IMR-90 (cell line): ENCODE measurements at regions not wholly inside any gene's neighbourhood (a gene's known extent, or its start where the extent isn't known, plus 50 kb on each side); places are given as distances from the start of the nearest gene placed in this dataset.

Experiments
- ATAC-seq: fragments of 200-7000 bp; cut with Tn5 transposase; 2 replicates; pipeline ENCODE4 v1.9.1; 2020; ENCODE audit warnings: low read depth, mild to moderate bottlenecking, moderate library complexity
- BruUV-seq: library from RNA; stranded (reverse); fragments of 400-500 nt; replicated peaks from 2 replicates; lab custom pipeline; 2021; lab: Mats Ljungman, UMichigan
- CTCF ChIA-PET: fragments of 300-600 bp; formaldehyde crosslinking; extraction: SDS; loops from one replicate; lab custom pipeline; 2021; ENCODE audit warnings: antibody characterized with exemption; lab: Yijun Ruan, JAX
- POLR2A ChIA-PET: fragments of 300-600 bp; sonication (Branson Sonifier 250); formaldehyde crosslinking; loops from one replicate; lab custom pipeline; 2022; ENCODE audit warnings: antibody characterized with exemption; ENCODE audit not compliant: unreplicated experiment; lab: Charles Lee
- DNase-seq: peaks from one replicate; pipeline ENCODE4 v3.0.0; 2013
- H2AFZ ChIP-seq: replicated peaks from 2 replicates; pipeline ENCODE3; 2013; ENCODE audit warnings: low read length, mild to moderate bottlenecking; ENCODE audit not compliant: poor library complexity
- H2AK5ac ChIP-seq: 2 replicates; pipeline ENCODE4 v1.6.1; 2013; ENCODE audit warnings: low read depth, low read length, inconsistent platforms
- H2AK9ac ChIP-seq: replicated peaks from 2 replicates; pipeline ENCODE3; 2013; ENCODE audit warnings: mild to moderate bottlenecking, low read depth, low read length, moderate library complexity; ENCODE audit not compliant: poor library complexity
- H2BK120ac ChIP-seq: 2 replicates; pipeline ENCODE4 v1.6.1; 2013; ENCODE audit warnings: low read depth, low read length, inconsistent platforms
- H2BK15ac ChIP-seq: 3 replicates; pipeline ENCODE4 v1.6.1; 2013; ENCODE audit warnings: low read depth, low read length, inconsistent platforms
- H2BK20ac ChIP-seq: 2 replicates; pipeline ENCODE4 v1.6.1; 2013; ENCODE audit warnings: low read depth, mild to moderate bottlenecking, inconsistent platforms, low read length, moderate library complexity
- H2BK5ac ChIP-seq: 2 replicates; pipeline ENCODE4 v1.6.1; 2013; ENCODE audit warnings: mild to moderate bottlenecking, low read depth, low read length, inconsistent platforms; ENCODE audit not compliant: poor library complexity, severe bottlenecking
- H3K14ac ChIP-seq: replicated peaks from 2 replicates; pipeline ENCODE4 v1.6.1; 2013; ENCODE audit warnings: low read depth, low read length, inconsistent platforms
- H3K18ac ChIP-seq: 2 replicates; pipeline ENCODE4 v1.6.1; 2013; ENCODE audit warnings: low read depth, low read length, control low read depth
- H3K23ac ChIP-seq: 2 replicates; pipeline ENCODE4 v1.6.1; 2013; ENCODE audit warnings: low read depth, low read length, inconsistent platforms
- H3K27ac ChIP-seq: 2 replicates; pipeline ENCODE4 v1.5.1; 2013; ENCODE audit warnings: mild to moderate bottlenecking, control low read depth, low read length; ENCODE audit not compliant: insufficient read depth
- H3K27me3 ChIP-seq: 2 replicates; pipeline ENCODE4 v1.6.1; 2013; ENCODE audit warnings: low read length; ENCODE audit not compliant: control insufficient read depth, insufficient read depth
- H3K36me3 ChIP-seq: 2 replicates; pipeline ENCODE4 v1.6.1; 2013; ENCODE audit warnings: low read length, mixed read lengths; ENCODE audit not compliant: control insufficient read depth, insufficient read depth
- H3K4ac ChIP-seq: 2 replicates; pipeline ENCODE4 v1.6.1; 2013; ENCODE audit warnings: low read depth, low read length, inconsistent platforms
- H3K4me1 ChIP-seq: 2 replicates; pipeline ENCODE4 v1.6.1; 2013; ENCODE audit warnings: low read length, mixed read lengths; ENCODE audit not compliant: control insufficient read depth, insufficient read depth
- H3K4me2 ChIP-seq: 2 replicates; pipeline ENCODE4 v1.6.1; 2013; ENCODE audit warnings: low read depth, mild to moderate bottlenecking, control low read depth, low read length, moderate library complexity
- H3K4me3 ChIP-seq: 2 replicates; pipeline ENCODE4 v1.5.1; 2013; ENCODE audit warnings: low read depth, mild to moderate bottlenecking, control low read depth, low read length, moderate library complexity; ENCODE audit not compliant: insufficient read depth
- H3K56ac ChIP-seq: 2 replicates; pipeline ENCODE4 v1.6.1; 2013; ENCODE audit warnings: low read length, inconsistent platforms; ENCODE audit not compliant: insufficient read depth; ENCODE audit errors: extremely low read depth
- H3K79me1 ChIP-seq, 2 experiments: 2 replicates each; pipeline ENCODE4 v1.6.1; 2013; ENCODE audit warnings: low read length in 2 of 2, inconsistent platforms in 1 of 2, low read depth in 1 of 2
- H3K9ac ChIP-seq: 2 replicates; pipeline ENCODE4 v1.6.1; 2013; ENCODE audit warnings: low read depth, low read length, control low read depth
- H3K9me1 ChIP-seq: 2 replicates; pipeline ENCODE4 v1.6.1; 2013; ENCODE audit warnings: low read length, inconsistent platforms; ENCODE audit not compliant: insufficient read depth
- H3K9me3 ChIP-seq: 2 replicates; pipeline ENCODE4 v1.6.1; 2013; ENCODE audit warnings: low read length; ENCODE audit not compliant: control insufficient read depth, insufficient read depth
- H4K20me1 ChIP-seq: 2 replicates; pipeline ENCODE4 v1.6.1; 2013; ENCODE audit warnings: low read length, inconsistent platforms; ENCODE audit not compliant: insufficient read depth
- H4K5ac ChIP-seq: 2 replicates; pipeline ENCODE4 v1.6.1; 2013; ENCODE audit warnings: mild to moderate bottlenecking, low read depth, low read length, control low read depth
- H4K8ac ChIP-seq, 2 experiments: 2 replicates each; pipeline ENCODE4 v1.6.1; 2013; ENCODE audit warnings: low read depth in 2 of 2, low read length in 2 of 2, control low read depth in 1 of 2, inconsistent platforms in 1 of 2
- H4K91ac ChIP-seq: 2 replicates; pipeline ENCODE4 v1.6.1; 2013; ENCODE audit warnings: low read depth, low read length, inconsistent platforms; ENCODE audit not compliant: insufficient read depth
- CEBPB ChIP-seq: IDR thresholded peaks from 2 replicates; pipeline ENCODE4 v1.6.1; 2012; ENCODE audit warnings: low read depth, low read length, improper control_type of control experiment
- MAZ ChIP-seq: IDR thresholded peaks from 2 replicates; pipeline ENCODE4 v1.6.1; 2012; ENCODE audit warnings: low read depth, mild to moderate bottlenecking, low read length, improper control_type of control experiment, moderate library complexity, borderline replicate concordance
- MXI1 ChIP-seq: IDR thresholded peaks from 2 replicates; pipeline ENCODE4 v1.6.1; 2012; ENCODE audit warnings: low read depth, mild to moderate bottlenecking, low read length, moderate library complexity, borderline replicate concordance
- POLR2A ChIP-seq: IDR thresholded peaks from 2 replicates; pipeline ENCODE4 v1.6.1; 2012; ENCODE audit warnings: mild to moderate bottlenecking, low read depth, low read length
- RCOR1 ChIP-seq: IDR thresholded peaks from 2 replicates; pipeline ENCODE4 v1.6.1; 2012; ENCODE audit warnings: mild to moderate bottlenecking, low read length, improper control_type of control experiment; ENCODE audit not compliant: insufficient replicate concordance
- RFX5 ChIP-seq: IDR thresholded peaks from 2 replicates; pipeline ENCODE4 v1.8.0; 2012; ENCODE audit warnings: low read depth, mild to moderate bottlenecking, low read length, moderate library complexity
- WGBS, 2 experiments: methylation state at CpG; one replicate each; pipeline versions ENCODE4 v1.1.5 to v1.1.7; 2013; ENCODE audit warnings: missing lambda C conversion rate in 2 of 2; ENCODE audit not compliant: insufficient read length in 1 of 2; ENCODE audit errors: extremely low coverage in 2 of 2; 5-methylcytosine and 5-hydroxymethylcytosine counted together
- dilution Hi-C: fragments of 300-500 bp; cut with HindIII; formaldehyde crosslinking; loops from one replicate; pipeline ENCODE4 v1.14.3; 2018; ENCODE audit warnings: low sequenced_read_pairs; ENCODE audit not compliant: unreplicated experiment
- in situ Hi-C: fragments of 300-500 bp; cut with MboI; formaldehyde crosslinking; loops from 3 replicates; pipeline ENCODE4 v1.14.3; 2019; ENCODE audit warnings: low sequenced_read_pairs, inconsistent platforms, mixed read lengths
- intact Hi-C: fragments of 100-400 bp; cut with micrococcal nuclease; formaldehyde crosslinking; loops from 2 replicates; pipeline ENCODE4 v1.10.0; 2022
- TF ChIP-seq, protein P1 (sequence below): conservative IDR thresholded peaks from 2 replicates; pipeline ENCODE4 v1.5.1; 2012; ENCODE audit warnings: mild to moderate bottlenecking, low read depth, low read length, improper control_type of control experiment

DNA sequence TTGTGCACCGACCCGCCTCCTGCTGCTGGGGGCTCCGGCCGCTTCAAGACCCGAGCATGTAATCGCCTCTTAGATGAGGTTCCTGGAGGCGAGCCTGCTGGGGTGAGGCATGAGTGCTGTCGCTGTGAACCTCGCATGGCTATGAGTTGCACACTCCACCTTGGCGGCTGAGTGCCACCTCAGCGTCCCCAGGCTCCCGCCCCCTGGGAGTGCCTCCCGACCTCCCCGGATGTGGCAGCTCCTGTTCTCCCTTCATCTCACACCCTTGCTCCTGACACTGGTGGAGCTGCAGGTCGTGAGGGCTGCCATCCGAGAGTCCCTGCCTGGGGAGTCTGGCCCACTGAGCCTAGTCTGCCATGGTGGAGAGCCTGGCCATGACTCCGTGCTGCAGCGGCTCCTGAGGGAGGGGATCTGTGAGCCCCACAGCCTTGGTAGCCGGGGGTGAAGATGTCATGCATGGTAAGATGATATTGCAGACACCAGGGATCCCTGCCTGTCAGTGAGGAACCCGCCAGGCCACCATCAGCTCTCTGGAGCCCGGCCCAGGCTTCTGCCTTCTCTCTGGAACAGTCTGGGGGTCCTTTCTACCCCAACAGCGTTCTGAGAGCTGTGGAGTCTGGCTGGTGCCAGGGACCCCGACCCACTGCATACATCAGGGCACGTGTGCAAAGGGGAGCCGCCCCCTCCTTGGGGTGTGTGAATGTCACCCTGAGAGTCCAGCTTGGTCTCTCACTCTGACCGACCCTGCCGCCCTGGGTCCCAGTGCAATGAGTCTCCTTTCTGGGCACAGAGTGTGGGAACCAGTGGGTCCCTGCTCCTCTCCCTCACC, 61.6 kb upstream of the HS6ST1 start:
- no peak overlapping the region for H2BK5ac ChIP-seq
- no peak overlapping the region for H3K56ac ChIP-seq
- peak overlapping the region; percentile 92 for H2BK120ac ChIP-seq
- intact Hi-C loops (no loop called here), dilution Hi-C loops (no loop called here), in situ Hi-C loops (no loop called here)
- H3K36me3 ChIP-seq: no peaks in the 10 kb centered on the region
- peak overlapping the region; percentile 34 for H2AK9ac ChIP-seq
- peak overlapping the region; percentile 58; the same call in 1 of the 2 replicates for H4K5ac ChIP-seq
- H3K9me1 ChIP-seq: peaks cover 11% of the 10 kb centered on the region
- H3K23ac ChIP-seq: no peak overlapping the region
- no peaks in the 10 kb centered on the region for H3K79me1 ChIP-seq
- WGBS, 2 experiments: 82% methylated on average over 14 of the region's 27 CpGs; no CpG with 5 or more reads in 1 of the 2 experiments
- no peak overlapping the region for H3K4me2 ChIP-seq
- H4K8ac ChIP-seq: peak overlapping the region in 1 of 2 experiments; percentile 92; a peak in 1 of 4 replicates
- TF ChIP-seq RFX5 (no peak), MAZ (no peak), MXI1 (no peak), POLR2A (no peak), CEBPB (no peak), RCOR1 (no peak)
- TF ChIP-seq, protein P1, sequence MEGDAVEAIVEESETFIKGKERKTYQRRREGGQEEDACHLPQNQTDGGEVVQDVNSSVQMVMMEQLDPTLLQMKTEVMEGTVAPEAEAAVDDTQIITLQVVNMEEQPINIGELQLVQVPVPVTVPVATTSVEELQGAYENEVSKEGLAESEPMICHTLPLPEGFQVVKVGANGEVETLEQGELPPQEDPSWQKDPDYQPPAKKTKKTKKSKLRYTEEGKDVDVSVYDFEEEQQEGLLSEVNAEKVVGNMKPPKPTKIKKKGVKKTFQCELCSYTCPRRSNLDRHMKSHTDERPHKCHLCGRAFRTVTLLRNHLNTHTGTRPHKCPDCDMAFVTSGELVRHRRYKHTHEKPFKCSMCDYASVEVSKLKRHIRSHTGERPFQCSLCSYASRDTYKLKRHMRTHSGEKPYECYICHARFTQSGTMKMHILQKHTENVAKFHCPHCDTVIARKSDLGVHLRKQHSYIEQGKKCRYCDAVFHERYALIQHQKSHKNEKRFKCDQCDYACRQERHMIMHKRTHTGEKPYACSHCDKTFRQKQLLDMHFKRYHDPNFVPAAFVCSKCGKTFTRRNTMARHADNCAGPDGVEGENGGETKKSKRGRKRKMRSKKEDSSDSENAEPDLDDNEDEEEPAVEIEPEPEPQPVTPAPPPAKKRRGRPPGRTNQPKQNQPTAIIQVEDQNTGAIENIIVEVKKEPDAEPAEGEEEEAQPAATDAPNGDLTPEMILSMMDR: no peak
- H3K27me3 ChIP-seq: no peaks in the 10 kb centered on the region
- ATAC-seq: no peak
- no TSS peak for BruUV-seq
- DNase-seq: no peak
- H3K4me3 ChIP-seq: no peak overlapping the region
- no peaks in the 10 kb centered on the region for H4K20me1 ChIP-seq
- POLR2A ChIA-PET: no interaction called here
- H3K9ac ChIP-seq: no peak overlapping the region
- peak overlapping the region; percentile 91 for H2AFZ ChIP-seq
- H2BK20ac ChIP-seq: no peak overlapping the region
- CTCF ChIA-PET: interaction anchor here (1.0 to 1.6 kb wide), 2 partner anchors 8 to 10 kb away, joined by 5 read pairs; no protein-coding TSS in a partner anchor
- H3K4ac ChIP-seq: peak overlapping the region; percentile 94
- H3K4me1 ChIP-seq: peaks cover 19% of the 10 kb centered on the region
- H4K91ac ChIP-seq: peak overlapping the region; percentile 29; the same call in 1 of the 2 replicates
- H3K27ac ChIP-seq: no peak overlapping the region
- H2BK15ac ChIP-seq: no peak overlapping the region
- H3K9me3 ChIP-seq: no peaks in the 10 kb centered on the region
- peak overlapping the region; percentile 69 for H2AK5ac ChIP-seq
- no peak overlapping the region for H3K18ac ChIP-seq
- H3K14ac ChIP-seq: no peak overlapping the region
